GM18505 (cell line): ENCODE measurements at regions not wholly inside any gene's neighbourhood (a gene's known extent, or its start where the extent isn't known, plus 50 kb on each side); places are given as distances from the start of the nearest gene placed in this dataset.
"Not testable (repeated sequence)": the region's sequence is repeated elsewhere in the genome, so short reads cannot be mapped to it uniquely, and the experiment has no call there.

Experiments used
- ATAC-seq: cut with Tn5 transposase; IDR thresholded peaks from one replicate; pipeline ENCODE4 v1.9.1; 2021; ENCODE audit not compliant: unreplicated experiment
- POLR2A ChIP-seq: IDR thresholded peaks from 4 replicates; pipeline ENCODE4 v1.6.1; 2011; ENCODE audit warnings: borderline replicate concordance; ENCODE audit not compliant: insufficient read depth, insufficient read length; ENCODE audit errors: extremely low read depth

DNA sequence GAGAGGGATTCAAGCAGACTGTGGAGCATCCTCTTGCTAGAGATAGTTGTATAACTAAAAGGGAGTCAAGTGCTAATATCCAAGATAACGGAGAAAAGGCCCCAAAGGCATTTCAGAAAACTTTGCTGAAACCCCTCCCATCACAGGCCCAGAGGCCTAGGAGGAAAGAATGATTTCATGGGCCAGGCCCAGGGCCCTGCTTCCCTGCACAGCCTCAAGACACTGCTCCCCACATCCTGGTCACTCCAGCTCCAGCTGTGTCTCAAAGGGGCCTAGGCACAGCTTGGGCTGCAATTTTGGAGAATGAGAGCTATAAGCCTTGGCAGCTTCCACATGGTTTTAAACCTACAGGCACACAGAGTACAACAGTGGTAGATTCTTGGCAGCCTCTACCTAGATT lies 85.6 kb downstream of the OR13A1 start:
- ATAC-seq = no peak
- TF ChIP-seq POLR2A = no peak

DNA sequence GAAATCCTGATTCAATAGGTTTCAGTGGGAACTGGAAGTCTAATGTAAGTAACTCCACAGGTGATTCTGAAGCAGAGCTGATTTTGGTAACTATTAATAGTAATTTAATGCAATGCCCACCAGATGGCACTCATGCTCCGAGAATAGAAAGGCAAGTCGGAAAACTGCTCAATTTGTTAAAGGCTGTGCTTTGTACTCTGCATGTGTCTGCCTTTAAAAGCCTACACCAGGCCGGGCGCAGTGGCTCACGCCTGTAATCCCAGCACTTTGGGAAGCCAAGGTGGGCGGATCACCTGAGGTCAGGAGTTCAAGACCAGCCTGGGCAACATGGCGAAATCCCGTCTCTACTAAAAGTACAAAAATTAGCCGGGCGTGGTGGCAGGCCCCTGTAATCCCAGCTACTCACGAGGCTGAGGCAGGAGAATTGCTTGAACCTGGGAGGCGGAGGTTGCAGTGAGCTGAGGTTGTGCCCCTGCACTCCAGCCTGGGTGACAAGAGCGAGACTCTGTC lies 80.1 kb downstream of the OR13A1 start:
- ATAC-seq = not testable (repeated sequence)

DNA sequence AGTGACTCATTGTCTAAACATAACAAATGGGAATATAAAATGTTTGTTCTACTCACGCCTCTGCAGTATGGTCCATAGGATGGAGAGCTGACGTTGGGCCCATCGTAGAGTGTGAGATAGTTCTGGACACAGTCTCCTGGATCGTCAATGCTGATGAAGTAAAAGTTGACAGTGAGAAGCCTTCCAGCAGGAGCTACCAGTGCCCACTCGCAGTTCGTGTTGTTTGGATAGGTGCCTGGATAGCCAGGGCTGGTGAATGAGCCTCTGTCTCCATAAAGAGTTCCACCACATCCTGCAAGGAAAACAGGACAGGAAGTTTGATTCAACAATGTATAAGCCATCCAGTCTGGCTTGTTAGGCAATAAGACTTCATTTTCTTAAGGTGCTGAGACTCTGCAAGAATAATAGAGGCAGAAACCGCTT lies 79.6 kb downstream of the OR13A1 start:
- no peak for TF ChIP-seq POLR2A
- no peak for ATAC-seq

DNA sequence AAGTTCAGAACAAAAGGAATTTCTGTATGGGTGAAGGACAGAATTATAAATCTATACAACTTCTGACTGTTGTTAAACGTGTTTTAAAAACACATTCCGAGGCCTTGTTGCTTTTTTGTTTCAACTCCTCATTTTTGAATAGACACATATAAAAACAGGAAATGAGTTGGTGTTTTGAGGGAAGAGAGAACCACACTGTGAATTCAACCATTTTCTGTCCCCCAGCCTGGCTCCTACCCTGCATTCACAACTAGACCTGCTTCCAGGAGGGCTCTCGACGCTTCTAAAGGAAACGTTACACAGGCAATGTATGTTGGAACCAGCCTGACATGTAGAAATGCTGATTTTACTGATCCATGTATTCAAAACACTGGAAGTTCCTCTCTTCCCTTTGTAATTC lies 76.5 kb downstream of the OR13A1 start:
- TF ChIP-seq POLR2A = no peak
- ATAC-seq = no peak

DNA sequence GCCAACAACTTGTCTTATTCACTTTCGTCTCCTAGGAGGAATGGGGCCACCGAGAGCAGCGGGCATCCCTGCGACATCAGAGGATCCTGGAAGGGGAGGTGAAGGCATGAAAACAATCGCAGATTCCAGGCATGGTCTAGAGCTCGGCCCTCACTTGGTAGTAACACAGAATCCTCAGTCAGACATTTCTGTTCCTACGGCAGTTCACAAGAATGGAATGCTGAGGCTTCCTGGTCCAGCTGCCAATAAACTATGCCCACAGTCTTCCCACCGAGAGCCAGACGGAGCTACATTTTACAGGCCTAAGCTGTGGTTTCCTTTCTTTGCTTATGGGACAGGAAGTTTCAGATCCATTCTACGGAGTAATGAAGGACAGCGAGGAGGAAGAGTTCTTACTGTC lies 75.8 kb downstream of the OR13A1 start:
- TF ChIP-seq POLR2A = no peak
- ATAC-seq = no peak

DNA sequence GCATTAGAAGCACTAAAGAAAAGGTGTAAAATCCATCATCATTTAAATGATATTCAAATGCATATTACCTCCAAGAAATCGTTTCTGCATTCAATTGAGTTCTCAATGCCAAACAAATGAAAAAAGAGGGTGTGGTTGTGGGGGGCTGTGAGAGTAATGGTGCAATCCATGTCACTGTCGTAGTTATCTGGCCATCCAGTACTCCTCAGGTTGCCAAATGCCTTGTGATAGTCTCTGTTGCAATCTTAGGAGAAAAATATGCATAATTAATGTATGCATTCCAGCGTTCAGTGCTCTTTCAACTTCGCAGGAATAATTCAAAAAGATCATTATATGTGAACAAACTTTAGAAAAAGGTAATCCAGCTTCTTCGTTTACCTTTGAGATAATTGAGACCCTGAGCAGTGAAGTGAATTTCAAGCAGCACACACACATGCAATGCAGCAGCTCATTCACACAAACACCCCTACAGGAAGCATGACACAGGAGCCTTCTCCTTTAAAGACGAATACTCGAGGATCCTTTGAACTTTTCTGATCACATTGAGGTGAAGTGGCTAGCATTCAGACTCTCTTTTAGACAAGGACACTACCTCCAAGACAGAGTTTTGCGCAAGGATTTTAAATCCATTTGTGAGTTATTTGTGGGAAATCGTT lies 73.4 kb downstream of the OR13A1 start:
- no peak for TF ChIP-seq POLR2A
- ATAC-seq = no peak

DNA sequence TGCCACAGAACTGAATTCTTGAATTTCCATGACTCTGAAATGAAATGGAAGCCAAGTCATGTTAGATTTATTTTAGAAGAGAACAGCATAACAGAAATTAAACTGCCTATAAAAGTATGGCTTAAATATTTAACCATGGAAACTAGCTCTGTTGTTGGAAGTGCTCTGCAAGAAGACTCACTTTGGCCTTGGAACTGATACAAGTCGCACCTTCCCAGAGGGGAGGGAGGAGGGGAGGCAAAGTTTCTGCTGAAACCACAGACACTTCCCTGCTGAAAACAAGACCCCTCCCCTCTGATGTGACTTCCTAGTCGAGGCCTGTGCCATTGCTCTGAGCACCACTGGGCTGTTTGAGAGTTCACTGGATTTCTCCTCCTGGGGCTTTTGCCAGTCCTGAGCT lies 72.1 kb downstream of the OR13A1 start:
- TF ChIP-seq POLR2A = no peak
- ATAC-seq = no peak

DNA sequence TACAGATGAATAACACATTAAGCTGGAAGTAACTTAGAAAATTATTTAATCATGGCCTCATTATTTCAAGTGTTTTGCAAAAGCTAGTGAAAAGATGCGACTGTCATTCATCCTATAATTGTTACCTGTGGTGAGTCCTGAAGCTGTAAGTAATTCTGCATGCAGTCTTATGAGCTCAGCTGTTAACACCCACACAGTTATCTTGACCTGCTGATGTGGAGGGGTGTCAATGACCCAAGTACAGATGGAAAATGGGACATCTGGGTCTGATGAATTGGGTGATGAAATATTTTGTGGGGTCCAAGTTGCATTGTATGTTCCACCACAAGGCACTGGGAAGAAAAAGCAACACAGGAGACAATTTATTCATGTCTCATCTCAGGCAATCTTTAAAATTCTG lies 68.9 kb downstream of the OR13A1 start:
- TF ChIP-seq POLR2A = no peak
- ATAC-seq = no peak

DNA sequence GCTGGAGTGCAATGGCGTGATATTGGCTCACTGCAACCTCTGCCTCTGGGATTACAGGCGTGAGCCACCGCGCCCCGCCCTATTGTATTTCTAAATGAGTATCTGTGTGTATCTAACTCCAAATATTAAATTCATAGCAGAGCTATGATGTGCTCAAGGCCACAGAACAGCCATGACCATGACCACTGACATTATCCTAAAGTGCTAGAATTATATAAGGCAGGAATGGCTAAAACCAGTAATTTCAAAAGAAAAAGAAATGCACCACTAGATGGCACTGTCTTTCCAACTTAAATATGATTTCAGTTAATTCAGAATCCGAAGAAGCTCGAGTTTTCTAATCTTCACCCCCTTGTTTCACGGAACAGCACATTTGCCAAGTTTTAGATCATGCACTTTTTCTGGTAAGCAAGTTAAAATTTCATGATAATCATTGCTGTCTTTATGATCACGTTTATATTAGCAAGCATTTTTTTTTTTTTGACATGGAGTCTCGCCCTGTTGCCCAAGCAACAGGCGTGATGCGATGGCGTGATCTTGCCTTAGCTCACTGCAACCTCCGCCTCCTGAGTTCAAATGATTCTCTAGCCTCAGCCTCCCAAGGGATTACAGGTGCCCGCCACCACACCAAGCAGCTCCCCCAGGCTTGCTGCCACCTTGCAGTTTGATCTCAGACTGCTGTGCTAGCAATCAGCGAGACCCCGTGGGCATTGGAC lies 65.3 kb downstream of the OR13A1 start:
- ATAC-seq = peak; percentile 53
- no peak for TF ChIP-seq POLR2A

DNA sequence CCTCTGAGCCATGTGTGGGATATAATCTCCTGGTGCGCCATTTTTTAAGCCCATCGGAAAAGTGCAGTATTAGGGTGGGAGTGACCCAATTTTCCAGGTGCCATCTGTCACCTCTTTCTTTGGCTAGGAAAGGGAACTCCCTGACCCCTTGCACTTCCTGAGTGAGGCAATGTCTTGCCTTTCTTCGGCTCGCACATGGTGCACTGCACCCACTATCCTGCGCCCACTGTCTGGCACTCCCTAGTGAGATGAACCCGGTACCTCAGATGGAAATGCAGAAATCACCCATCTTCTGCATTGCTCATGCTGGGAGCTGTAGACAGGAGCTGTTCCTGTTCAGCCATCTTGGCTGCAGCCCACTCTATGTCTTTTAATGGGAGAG lies 64.7 kb downstream of the OR13A1 start:
- not testable (repeated sequence) for ATAC-seq
